ENCODE measurements at regions not wholly inside any gene's neighbourhood (a gene's known extent, or its start where the extent isn't known, plus 50 kb on each side); places are given as distances from the start of the nearest gene placed in this dataset.

DNA sequence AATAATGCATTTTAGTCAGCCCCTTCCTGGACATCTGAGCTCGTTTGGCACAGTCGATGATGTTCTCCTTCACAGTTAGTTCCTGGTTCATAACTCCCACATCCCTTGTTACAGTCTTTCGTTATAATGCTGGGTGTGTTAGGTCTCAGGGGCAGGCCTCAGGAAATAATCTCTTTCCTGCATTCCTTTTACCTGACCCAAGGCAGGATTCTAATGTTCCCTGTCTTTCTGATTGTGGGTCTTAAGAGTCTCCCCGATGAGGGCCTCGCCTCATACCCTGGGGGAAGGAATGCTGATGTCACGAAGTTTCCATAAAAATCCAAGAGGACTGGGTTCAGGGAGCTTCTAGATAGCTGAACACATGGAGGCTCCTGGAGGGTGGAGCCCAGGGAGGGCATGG lies 104.0 kb upstream of the CARMIL1 start:
- Histone ChIP-seq H3K27me3 (ENCODE audit: control insufficient read depth, insufficient read depth, low read length) (no peaks in the 10 kb centered on the region), H3K36me3 (ENCODE audit: control insufficient read depth, insufficient read depth, low read length) (no peaks in the 10 kb centered on the region), H3K27ac (ENCODE audit: low read depth, low read length) (no peak overlapping the region), H3K4me3 (ENCODE audit: low read length) (no peak overlapping the region), H3K9ac (ENCODE audit: low read length) (no peak overlapping the region), H3K4me1 (ENCODE audit: control insufficient read depth, insufficient read depth, low read length) (no peaks in the 10 kb centered on the region)

DNA sequence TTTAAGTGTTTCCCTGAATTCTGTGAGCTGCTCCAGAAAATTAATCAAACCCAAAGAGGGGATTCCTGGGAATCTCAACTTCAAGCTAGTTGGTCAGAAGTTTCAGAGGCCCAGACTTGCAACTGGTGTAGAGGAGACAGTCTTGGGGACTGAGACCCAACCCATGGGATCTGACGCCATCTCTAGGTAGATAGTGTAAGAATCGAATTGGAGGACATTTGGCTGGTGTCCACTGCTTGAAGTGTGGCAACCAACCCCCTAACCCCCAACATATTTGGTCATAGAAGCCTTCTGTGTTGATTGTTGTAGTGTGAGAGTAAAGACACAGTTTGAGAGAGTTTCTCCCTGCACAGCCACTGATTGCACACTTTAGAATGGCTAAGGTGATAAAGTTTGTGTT lies 103.5 kb upstream of the CARMIL1 start:
- H3K4me1 ChIP-seq (ENCODE audit: control insufficient read depth, insufficient read depth, low read length): no peaks in the 10 kb centered on the region
- no peaks in the 10 kb centered on the region for H3K27me3 ChIP-seq (ENCODE audit: control insufficient read depth, insufficient read depth, low read length)
- H3K27ac ChIP-seq (ENCODE audit: low read depth, low read length): no peak overlapping the region
- no peaks in the 10 kb centered on the region for H3K36me3 ChIP-seq (ENCODE audit: control insufficient read depth, insufficient read depth, low read length)
- no peak overlapping the region for H3K4me3 ChIP-seq (ENCODE audit: low read length)
- H3K9ac ChIP-seq (ENCODE audit: low read length): no peak overlapping the region

DNA sequence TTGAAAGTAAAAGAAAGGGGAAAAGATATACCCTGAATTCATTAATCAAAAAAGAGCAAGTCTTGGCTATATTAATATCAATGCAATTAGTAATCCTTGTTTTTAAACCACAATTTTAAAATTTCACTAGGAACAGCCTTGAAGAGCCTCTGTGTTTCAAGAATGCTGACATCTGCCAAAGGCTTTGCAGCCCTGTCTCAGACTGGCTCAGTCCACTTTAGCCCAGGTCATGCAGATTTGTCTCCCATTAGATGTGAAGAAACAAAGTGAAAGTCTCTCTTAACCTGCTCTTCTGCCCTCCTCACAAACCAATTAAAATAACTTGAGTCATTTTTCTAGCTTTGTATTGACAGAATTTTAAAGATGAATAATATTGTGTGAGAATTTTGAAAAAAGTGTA lies 102.7 kb upstream of the CARMIL1 start:
- Histone ChIP-seq H3K27ac (ENCODE audit: low read depth, low read length) (no peak overlapping the region), H3K4me3 (ENCODE audit: low read length) (no peak overlapping the region), H3K27me3 (ENCODE audit: control insufficient read depth, insufficient read depth, low read length) (no peaks in the 10 kb centered on the region), H3K36me3 (ENCODE audit: control insufficient read depth, insufficient read depth, low read length) (no peaks in the 10 kb centered on the region), H3K9ac (ENCODE audit: low read length) (no peak overlapping the region), H3K4me1 (ENCODE audit: control insufficient read depth, insufficient read depth, low read length) (no peaks in the 10 kb centered on the region)

DNA sequence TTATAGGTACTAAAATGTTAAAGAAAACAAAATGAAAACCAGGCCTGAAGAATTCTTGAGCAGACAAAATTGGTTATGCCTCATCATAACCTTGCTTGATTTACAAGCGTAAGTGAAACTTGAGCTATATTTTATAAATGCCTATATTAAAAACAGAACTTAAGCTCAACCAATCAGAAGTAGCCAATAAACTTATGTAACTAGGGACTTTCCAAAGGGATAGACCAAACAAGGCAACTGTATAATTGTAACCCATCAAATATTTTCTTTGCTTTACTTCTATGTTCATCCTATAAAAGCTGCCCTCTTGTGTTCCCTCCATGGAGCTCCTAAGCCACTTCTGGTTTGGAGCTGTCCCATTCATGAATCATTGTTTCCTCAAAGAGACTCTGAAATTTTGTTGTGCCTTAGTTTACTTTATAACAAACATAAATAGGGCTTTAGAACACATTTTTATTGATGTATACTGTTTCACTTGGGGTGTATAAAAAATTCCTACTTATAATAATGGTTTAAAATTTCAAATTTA lies 101.6 kb upstream of the CARMIL1 start:
- Histone ChIP-seq H3K36me3 (ENCODE audit: control insufficient read depth, insufficient read depth, low read length) (no peaks in the 10 kb centered on the region), H3K27ac (ENCODE audit: low read depth, low read length) (no peak overlapping the region), H3K27me3 (ENCODE audit: control insufficient read depth, insufficient read depth, low read length) (no peaks in the 10 kb centered on the region), H3K4me1 (ENCODE audit: control insufficient read depth, insufficient read depth, low read length) (no peaks in the 10 kb centered on the region), H3K4me3 (ENCODE audit: low read length) (no peak overlapping the region), H3K9ac (ENCODE audit: low read length) (no peak overlapping the region)

DNA sequence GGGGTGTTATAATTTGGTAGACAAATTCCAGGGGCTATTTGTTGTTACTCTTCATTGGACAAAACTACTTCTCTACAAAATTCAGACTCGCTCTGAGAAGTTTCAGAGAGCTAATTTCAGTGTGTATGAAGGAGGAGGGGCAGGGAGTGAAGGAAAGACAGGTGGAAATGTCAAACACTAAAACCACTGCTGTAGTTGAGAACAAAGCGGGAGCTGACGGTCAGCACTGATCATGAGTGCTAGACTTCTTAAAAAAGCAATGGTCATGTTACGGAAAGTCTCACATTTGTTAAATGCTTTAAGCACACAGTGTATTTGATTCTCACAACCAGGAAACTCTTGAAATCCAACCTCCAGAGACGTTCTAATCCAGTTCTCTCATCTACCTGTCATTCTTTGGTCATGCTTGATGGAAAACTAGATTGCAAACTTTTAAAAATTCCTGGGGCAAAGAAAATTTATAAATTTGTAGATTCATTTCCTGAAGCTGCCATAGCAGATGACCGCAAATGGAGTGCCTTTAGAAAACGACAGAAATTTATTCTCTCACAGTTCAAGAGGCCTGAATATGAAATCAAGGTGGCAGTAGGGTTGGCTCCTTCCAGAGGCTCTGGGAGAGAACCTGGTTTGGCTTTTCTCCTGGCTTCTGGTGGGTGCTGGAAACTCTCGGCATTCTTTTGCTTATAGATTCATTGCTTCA lies 100.7 kb upstream of the CARMIL1 start:
- Histone ChIP-seq H3K4me1 (ENCODE audit: control insufficient read depth, insufficient read depth, low read length) (no peaks in the 10 kb centered on the region), H3K27ac (ENCODE audit: low read depth, low read length) (peak overlapping the region; percentile 27), H3K4me3 (ENCODE audit: low read length) (no peak overlapping the region), H3K27me3 (ENCODE audit: control insufficient read depth, insufficient read depth, low read length) (no peaks in the 10 kb centered on the region), H3K9ac (ENCODE audit: low read length) (no peak overlapping the region), H3K36me3 (ENCODE audit: control insufficient read depth, insufficient read depth, low read length) (no peaks in the 10 kb centered on the region)

DNA sequence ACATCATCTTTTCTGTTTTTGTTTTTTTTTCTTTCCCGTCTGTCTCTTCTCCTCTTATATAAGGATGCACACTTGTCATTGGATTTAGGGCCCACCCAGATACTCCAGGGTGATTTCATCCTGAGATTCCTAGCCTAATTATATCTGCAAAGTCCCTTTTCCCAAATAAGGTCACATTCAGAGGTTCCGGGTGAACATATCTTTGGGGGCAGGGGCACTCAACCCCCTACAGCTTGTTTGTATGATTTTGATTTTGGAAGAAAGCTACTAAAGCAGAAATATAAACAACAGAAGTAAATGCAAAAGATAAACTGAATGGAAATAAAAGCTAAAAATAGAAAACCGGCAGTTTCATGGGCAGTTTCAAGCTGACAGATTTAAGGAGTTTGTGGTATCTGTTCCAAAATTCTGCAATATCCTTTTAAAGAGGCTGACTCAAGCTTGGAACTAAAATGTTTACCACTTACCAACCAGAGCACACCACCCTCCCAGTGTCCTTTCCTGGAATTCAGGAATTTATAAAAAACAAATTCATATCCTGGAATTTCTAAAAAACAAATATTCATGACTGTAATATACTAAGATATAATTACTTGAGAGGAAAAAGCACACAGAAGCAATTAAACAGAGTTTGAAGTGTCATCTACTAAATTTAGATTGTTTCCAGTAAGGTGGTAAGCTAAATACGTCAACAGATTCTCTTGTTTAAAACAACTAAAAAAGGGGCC lies 100.0 kb upstream of the CARMIL1 start:
- H3K4me1 ChIP-seq (ENCODE audit: control insufficient read depth, insufficient read depth, low read length): no peaks in the 10 kb centered on the region
- H3K27ac ChIP-seq (ENCODE audit: low read depth, low read length): peak overlapping the region; percentile 46
- H3K27me3 ChIP-seq (ENCODE audit: control insufficient read depth, insufficient read depth, low read length): no peaks in the 10 kb centered on the region

DNA sequence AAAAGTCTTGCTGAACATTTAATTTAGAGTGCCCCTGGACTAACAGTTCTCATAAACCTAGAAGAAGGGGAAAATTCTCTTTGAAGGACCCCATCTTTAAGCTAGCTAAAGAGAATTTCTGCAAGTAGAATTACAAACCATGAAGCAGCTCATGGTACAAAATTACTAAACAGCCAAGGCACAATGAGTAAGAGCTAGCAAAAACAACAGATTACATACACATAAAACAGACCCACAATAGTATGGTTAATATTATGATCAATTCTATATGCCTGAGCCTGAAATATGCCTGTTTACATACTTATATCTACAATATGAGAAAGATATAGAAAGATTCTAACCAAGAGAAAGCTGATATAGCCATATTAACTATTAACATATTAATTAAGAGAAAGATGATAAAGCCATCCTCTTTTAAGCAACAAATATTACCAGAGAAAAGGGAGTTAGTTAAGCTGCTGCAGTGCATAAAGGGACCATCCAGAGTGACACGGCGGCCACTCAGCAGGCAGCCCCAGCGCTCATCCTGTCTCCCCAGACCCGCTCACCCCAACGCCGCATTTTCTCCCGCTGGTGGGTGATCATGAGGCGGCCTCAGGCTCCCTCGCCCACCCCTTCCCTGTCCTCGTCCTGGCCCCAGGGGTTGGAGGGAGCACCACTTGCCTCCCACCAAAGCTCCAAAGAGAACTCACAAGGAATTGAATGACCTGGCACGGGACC lies 98.4 kb upstream of the CARMIL1 start:
- no peak overlapping the region for H3K9ac ChIP-seq (ENCODE audit: low read length)
- no peaks in the 10 kb centered on the region for H3K27me3 ChIP-seq (ENCODE audit: control insufficient read depth, insufficient read depth, low read length)
- H3K4me1 ChIP-seq (ENCODE audit: control insufficient read depth, insufficient read depth, low read length): no peaks in the 10 kb centered on the region
- no peaks in the 10 kb centered on the region for H3K36me3 ChIP-seq (ENCODE audit: control insufficient read depth, insufficient read depth, low read length)
- H3K4me3 ChIP-seq (ENCODE audit: low read length): no peak overlapping the region
- H3K27ac ChIP-seq (ENCODE audit: low read depth, low read length): no peak overlapping the region

More for the DNA sequence above, 100.0 kb upstream of the CARMIL1 start:
- Histone ChIP-seq H3K36me3 (ENCODE audit: control insufficient read depth, insufficient read depth, low read length) (no peaks in the 10 kb centered on the region), H3K4me3 (ENCODE audit: low read length) (no peak overlapping the region), H3K9ac (ENCODE audit: low read length) (no peak overlapping the region)

DNA sequence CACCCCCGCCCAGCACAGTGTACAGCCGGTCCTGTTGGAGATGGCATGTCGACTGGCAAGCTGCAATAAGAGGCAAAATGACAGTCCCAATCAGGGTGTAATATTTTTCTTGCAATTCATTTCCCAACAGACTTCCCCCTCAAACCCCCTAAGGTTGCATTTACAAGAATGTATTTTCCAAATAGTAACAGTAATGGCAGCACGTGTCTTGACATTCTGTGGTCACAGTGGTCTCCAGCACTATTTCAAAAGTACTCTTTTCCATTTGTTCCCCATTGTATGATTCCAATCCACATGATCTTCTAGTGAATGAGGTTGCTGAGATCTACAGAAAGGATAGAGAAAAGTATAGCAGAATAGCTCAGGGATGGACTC lies 97.8 kb upstream of the CARMIL1 start:
- H3K4me3 ChIP-seq (ENCODE audit: low read length): no peak overlapping the region
- no peak overlapping the region for H3K27ac ChIP-seq (ENCODE audit: low read depth, low read length)
- no peaks in the 10 kb centered on the region for H3K36me3 ChIP-seq (ENCODE audit: control insufficient read depth, insufficient read depth, low read length)
- no peak overlapping the region for H3K9ac ChIP-seq (ENCODE audit: low read length)
- H3K4me1 ChIP-seq (ENCODE audit: control insufficient read depth, insufficient read depth, low read length): no peaks in the 10 kb centered on the region
- H3K27me3 ChIP-seq (ENCODE audit: control insufficient read depth, insufficient read depth, low read length): no peaks in the 10 kb centered on the region

DNA sequence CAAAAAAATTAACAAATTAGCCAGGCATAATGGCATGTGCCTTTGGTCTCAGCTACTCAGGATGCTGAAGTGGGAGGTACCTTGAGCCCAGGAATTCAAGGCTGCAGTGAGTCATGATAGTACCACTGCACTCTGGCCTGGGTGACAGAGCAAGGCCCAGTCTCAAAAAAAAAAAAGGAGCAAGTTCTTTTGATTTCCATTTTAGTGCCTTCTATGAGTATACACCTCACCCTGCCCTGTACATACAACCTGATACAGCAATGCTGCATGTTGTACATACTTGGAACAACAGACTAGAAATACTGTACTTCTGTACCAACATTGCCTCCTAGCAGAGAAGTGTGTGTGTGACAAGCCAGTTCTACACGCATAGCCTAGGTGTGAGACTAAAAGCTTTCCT lies 97.3 kb upstream of the CARMIL1 start:
- Histone ChIP-seq H3K27ac (ENCODE audit: low read depth, low read length) (peak overlapping the region; percentile 7), H3K9ac (ENCODE audit: low read length) (no peak overlapping the region), H3K4me3 (ENCODE audit: low read length) (no peak overlapping the region), H3K27me3 (ENCODE audit: control insufficient read depth, insufficient read depth, low read length) (no peaks in the 10 kb centered on the region), H3K36me3 (ENCODE audit: control insufficient read depth, insufficient read depth, low read length) (no peaks in the 10 kb centered on the region), H3K4me1 (ENCODE audit: control insufficient read depth, insufficient read depth, low read length) (no peaks in the 10 kb centered on the region)

DNA sequence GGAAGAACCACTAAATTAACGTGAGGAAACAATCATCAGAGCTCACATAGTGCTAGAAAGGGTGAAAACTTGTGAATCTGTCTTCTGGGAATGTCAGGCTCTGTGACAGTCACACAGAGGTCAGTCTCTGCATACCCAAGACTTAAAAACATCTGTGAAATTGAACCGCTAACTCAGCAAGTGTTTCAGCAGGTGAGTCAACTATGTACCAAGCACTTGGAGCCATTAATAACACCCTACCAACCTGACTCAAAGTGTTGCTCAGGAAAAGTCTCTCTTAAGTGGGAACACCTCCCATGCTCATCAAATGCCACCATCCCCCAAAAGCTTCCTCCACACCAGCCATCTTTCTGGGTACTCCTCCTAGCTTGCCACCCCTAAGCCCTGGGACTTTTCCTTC lies 92.3 kb upstream of the CARMIL1 start:
- Histone ChIP-seq H3K4me3 (ENCODE audit: low read length) (no peak overlapping the region), H3K27me3 (ENCODE audit: control insufficient read depth, insufficient read depth, low read length) (no peaks in the 10 kb centered on the region), H3K36me3 (ENCODE audit: control insufficient read depth, insufficient read depth, low read length) (no peaks in the 10 kb centered on the region), H3K27ac (ENCODE audit: low read depth, low read length) (no peak overlapping the region), H3K9ac (ENCODE audit: low read length) (no peak overlapping the region), H3K4me1 (ENCODE audit: control insufficient read depth, insufficient read depth, low read length) (no peaks in the 10 kb centered on the region)

DNA sequence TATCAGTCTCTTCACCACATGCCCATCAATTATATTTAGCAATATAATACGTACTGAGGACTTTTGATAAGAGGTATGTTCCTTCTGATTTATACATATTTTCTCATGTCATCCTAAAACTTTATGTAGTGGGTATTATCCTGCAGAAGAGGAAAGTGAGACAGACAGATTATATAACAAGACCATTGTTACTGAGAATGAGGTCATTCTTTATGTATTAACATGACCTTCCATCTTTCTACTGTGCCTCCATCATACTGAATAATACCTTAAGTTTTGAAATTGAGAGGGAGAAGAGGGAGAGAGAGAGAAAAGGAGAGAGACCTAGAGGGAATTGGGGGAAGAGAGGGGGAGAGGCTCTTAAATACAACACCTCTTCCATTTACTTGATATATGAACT lies 90.9 kb upstream of the CARMIL1 start:
- Histone ChIP-seq H3K4me1 (ENCODE audit: control insufficient read depth, insufficient read depth, low read length) (no peaks in the 10 kb centered on the region), H3K4me3 (ENCODE audit: low read length) (no peak overlapping the region), H3K9ac (ENCODE audit: low read length) (no peak overlapping the region), H3K36me3 (ENCODE audit: control insufficient read depth, insufficient read depth, low read length) (no peaks in the 10 kb centered on the region), H3K27me3 (ENCODE audit: control insufficient read depth, insufficient read depth, low read length) (no peaks in the 10 kb centered on the region), H3K27ac (ENCODE audit: low read depth, low read length) (no peak overlapping the region)

DNA sequence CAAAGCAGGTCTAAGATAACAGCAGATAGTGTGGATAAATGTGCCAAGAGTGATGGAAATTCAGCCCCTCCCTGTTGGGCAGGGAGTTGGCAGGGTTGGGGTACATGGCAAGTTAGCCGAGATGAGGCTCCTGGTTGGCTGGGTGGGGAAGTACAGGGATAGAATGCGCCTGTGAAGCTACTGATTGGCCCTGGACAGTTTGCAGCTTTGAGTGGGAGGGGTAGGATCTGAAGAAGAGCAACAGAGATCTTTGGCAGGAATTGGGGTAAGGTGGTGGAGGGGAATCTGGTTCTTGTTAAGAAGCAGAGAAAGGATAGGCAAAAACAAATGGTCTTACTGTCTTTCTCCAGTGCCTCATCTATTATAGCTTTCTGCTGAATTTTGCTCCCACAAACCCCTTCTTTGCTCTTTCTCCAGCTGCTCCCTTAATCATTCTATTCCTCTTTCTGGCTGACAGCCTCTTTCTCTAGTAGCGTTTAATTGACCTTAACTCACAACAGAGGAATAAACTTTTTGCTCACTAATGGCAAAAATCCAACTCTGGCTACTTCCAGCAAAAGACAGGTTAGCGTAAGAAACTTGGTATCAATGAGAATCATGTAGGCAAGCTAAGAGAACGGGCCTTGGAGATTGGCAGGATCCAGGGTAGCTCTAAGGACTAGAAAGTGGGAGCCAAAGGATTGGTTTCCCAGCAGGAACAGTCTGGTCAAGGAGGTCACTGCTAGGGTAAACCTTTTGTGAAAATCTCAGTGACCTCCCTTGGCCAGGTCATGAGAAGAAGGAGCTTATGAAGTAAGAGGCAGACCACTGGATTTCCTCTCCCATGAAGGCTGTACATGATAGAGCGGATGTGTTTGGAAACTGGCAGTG lies 86.3 kb upstream of the CARMIL1 start:
- H3K27ac ChIP-seq (ENCODE audit: low read depth, low read length): peak overlapping the region; percentile 78
- no peaks in the 10 kb centered on the region for H3K36me3 ChIP-seq (ENCODE audit: control insufficient read depth, insufficient read depth, low read length)
- no peaks in the 10 kb centered on the region for H3K27me3 ChIP-seq (ENCODE audit: control insufficient read depth, insufficient read depth, low read length)
- no peak overlapping the region for H3K9ac ChIP-seq (ENCODE audit: low read length)
- no peak overlapping the region for H3K4me3 ChIP-seq (ENCODE audit: low read length)
- no peaks in the 10 kb centered on the region for H3K4me1 ChIP-seq (ENCODE audit: control insufficient read depth, insufficient read depth, low read length)

Data from rectal smooth muscle tissue (tissue), 1 donor.